ENCODE measurements at regions not wholly inside any gene's neighbourhood (a gene's known extent, or its start where the extent isn't known, plus 50 kb on each side); places are given as distances from the start of the nearest gene placed in this dataset.

DNA sequence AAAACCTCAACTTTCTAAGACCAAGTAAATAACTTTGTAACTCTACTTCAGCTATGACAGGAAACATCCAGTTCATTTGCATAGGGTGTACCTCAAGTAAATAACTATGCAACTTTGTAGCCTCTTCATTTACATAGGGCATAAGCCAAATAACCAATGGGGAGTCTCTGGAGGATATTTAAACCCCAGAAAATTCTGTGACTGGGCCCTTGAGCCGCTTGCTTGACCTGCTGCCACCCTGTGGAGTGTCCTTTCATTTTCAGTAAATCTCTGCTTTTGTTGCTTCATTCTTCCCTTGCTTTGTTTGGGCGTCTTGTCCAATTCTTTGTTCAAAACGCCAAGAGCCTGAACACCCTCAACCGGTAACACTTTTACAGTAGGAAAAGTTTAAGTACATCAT is 1112.7 kb upstream of the NRXN1 start:
- intact Hi-C loops (cut with DNase I; ENCODE audit: low total_unique reads), result no loop called here
- H3K27me3 ChIP-seq, result no peaks in the 10 kb centered on the region
- H3K36me3 ChIP-seq, result no peaks in the 10 kb centered on the region
- no peak overlapping the region for H3K4me3 ChIP-seq
- TF ChIP-seq, protein P1, sequence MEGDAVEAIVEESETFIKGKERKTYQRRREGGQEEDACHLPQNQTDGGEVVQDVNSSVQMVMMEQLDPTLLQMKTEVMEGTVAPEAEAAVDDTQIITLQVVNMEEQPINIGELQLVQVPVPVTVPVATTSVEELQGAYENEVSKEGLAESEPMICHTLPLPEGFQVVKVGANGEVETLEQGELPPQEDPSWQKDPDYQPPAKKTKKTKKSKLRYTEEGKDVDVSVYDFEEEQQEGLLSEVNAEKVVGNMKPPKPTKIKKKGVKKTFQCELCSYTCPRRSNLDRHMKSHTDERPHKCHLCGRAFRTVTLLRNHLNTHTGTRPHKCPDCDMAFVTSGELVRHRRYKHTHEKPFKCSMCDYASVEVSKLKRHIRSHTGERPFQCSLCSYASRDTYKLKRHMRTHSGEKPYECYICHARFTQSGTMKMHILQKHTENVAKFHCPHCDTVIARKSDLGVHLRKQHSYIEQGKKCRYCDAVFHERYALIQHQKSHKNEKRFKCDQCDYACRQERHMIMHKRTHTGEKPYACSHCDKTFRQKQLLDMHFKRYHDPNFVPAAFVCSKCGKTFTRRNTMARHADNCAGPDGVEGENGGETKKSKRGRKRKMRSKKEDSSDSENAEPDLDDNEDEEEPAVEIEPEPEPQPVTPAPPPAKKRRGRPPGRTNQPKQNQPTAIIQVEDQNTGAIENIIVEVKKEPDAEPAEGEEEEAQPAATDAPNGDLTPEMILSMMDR (IDR thresholded peaks at IDR 0.05), result no peak
- no peaks in the 10 kb centered on the region for H3K9me3 ChIP-seq
- no peak for DNase-seq
- no peak overlapping the region for H3K27ac ChIP-seq
- H3K4me1 ChIP-seq, result no peaks in the 10 kb centered on the region

DNA sequence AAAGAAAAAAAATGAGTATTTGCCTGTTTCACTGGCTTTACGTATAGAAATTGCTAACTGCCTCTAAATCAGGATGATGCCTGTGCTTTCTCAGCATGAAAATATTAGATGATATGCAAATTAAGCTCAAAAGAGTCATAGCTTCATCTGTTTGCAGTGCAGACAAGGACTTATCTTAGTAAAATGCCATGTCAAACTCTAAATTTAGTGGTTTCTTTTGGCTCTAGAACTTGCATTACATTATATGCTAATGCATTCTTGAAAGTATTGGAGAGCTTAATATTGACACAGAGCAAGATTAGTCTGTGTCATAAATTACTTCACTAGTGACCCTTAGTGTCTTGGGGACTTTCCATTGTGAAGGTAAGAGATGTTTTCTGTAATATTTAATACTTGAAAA is 1109.1 kb upstream of the NRXN1 start:
- no peak overlapping the region for H3K4me3 ChIP-seq
- H3K27ac ChIP-seq, result no peak overlapping the region
- no peaks in the 10 kb centered on the region for H3K9me3 ChIP-seq
- TF ChIP-seq, protein P1 (IDR thresholded peaks at IDR 0.05), result no peak
- no peaks in the 10 kb centered on the region for H3K4me1 ChIP-seq
- intact Hi-C loops (cut with DNase I; ENCODE audit: low total_unique reads), result no loop called here
- no peaks in the 10 kb centered on the region for H3K27me3 ChIP-seq
- DNase-seq, result no peak
- no peaks in the 10 kb centered on the region for H3K36me3 ChIP-seq

- no peaks in the 10 kb centered on the region for H3K27me3 ChIP-seq
- no peak overlapping the region for H3K4me3 ChIP-seq
- TF ChIP-seq, protein P1 (IDR thresholded peaks at IDR 0.05), result no peak
- H3K36me3 ChIP-seq, result no peaks in the 10 kb centered on the region
- H3K27ac ChIP-seq, result no peak overlapping the region
- intact Hi-C loops (cut with DNase I; ENCODE audit: low total_unique reads), result no loop called here
- H3K9me3 ChIP-seq, result no peaks in the 10 kb centered on the region
- no peak for DNase-seq
- no peaks in the 10 kb centered on the region for H3K4me1 ChIP-seq
These were observed 1107.3 kb upstream of the NRXN1 start for GRCh38 chr2:52139241-52139640.

DNA sequence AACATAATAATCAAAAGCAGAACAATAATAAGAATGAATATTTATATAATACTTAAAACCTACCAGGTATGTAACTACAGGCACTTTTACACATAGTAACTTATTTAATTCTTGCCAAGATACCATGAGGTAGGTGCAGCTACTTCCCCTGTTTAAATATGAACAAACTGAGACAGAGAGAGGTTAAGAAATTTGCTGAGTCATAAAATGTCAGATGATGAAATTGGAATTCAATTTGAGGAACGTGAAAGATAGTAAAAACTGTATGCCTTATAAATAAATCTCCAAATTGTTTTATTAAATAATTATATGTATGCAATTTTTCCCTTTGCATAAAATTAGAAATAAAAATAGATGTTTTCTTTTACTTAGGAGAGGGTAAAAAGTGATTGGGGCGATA is 1103.3 kb upstream of the NRXN1 start:
- TF ChIP-seq, protein P1 (IDR thresholded peaks at IDR 0.05), result no peak
- Histone ChIP-seq H3K4me3 (no peak overlapping the region), H3K36me3 (no peaks in the 10 kb centered on the region), H3K9me3 (no peaks in the 10 kb centered on the region), H3K27ac (no peak overlapping the region), H3K4me1 (no peaks in the 10 kb centered on the region), H3K27me3 (no peaks in the 10 kb centered on the region)
- no peak for DNase-seq
- intact Hi-C loops (cut with DNase I; ENCODE audit: low total_unique reads), result no loop called here

- TF ChIP-seq, protein P1 (IDR thresholded peaks at IDR 0.05), result no peak
- intact Hi-C loops (cut with DNase I; ENCODE audit: low total_unique reads), result no loop called here
- DNase-seq, result no peak
- no peaks in the 10 kb centered on the region for H3K4me1 ChIP-seq
- no peak overlapping the region for H3K4me3 ChIP-seq
- H3K36me3 ChIP-seq, result no peaks in the 10 kb centered on the region
- no peaks in the 10 kb centered on the region for H3K9me3 ChIP-seq
- no peak overlapping the region for H3K27ac ChIP-seq
- no peaks in the 10 kb centered on the region for H3K27me3 ChIP-seq
These were observed 1096.1 kb upstream of the NRXN1 start for GRCh38 chr2:52128081-52128480.

- H3K4me1 ChIP-seq, result no peaks in the 10 kb centered on the region
- no peak overlapping the region for H3K27ac ChIP-seq
- TF ChIP-seq, protein P1 (IDR thresholded peaks at IDR 0.05), result no peak
- DNase-seq, result no peak
- H3K36me3 ChIP-seq, result no peaks in the 10 kb centered on the region
- H3K4me3 ChIP-seq, result no peak overlapping the region
- intact Hi-C loops (cut with DNase I; ENCODE audit: low total_unique reads), result no loop called here
- no peaks in the 10 kb centered on the region for H3K27me3 ChIP-seq
- no peaks in the 10 kb centered on the region for H3K9me3 ChIP-seq
These were observed 1095.6 kb upstream of the NRXN1 start for GRCh38 chr2:52127527-52127926.
